ENCODE measurements at regions not wholly inside any gene's neighbourhood (a gene's known extent, or its start where the extent isn't known, plus 50 kb on each side); places are given as distances from the start of the nearest gene placed in this dataset.

GRCh38 chr10:71025535-71025934, 137.2 kb upstream of the PCBD1 start:
- H3K36me3 Mint-ChIP-seq, result no peaks in the 10 kb centered on the region
- peaks cover 6% of the 10 kb centered on the region for H3K9me3 Mint-ChIP-seq
- no peak overlapping the region for H3K4me3 Mint-ChIP-seq
- H3K27me3 Mint-ChIP-seq (ENCODE audit: low read depth), result peaks cover 4% of the 10 kb centered on the region
- TF ChIP-seq CTCF (IDR thresholded peaks at IDR 0.05; ENCODE audit: unreplicated experiment), result no peak
- DNase-seq (ENCODE audit: low spot score in 2 of 2, unreplicated experiment in 2 of 2), result no peak
- no peaks in the 10 kb centered on the region for H3K4me1 Mint-ChIP-seq
- no peak overlapping the region for H3K27ac Mint-ChIP-seq

GRCh38 chr10:71028066-71028465, 139.7 kb upstream of the PCBD1 start:
- Mint-ChIP-seq H3K36me3 (no peaks in the 10 kb centered on the region), H3K27ac (no peak overlapping the region), H3K4me3 (no peak overlapping the region), H3K4me1 (no peaks in the 10 kb centered on the region), H3K27me3 (ENCODE audit: low read depth) (peaks cover 21% of the 10 kb centered on the region), H3K9me3 (no peaks in the 10 kb centered on the region)
- no peak for DNase-seq (ENCODE audit: low spot score in 2 of 2, unreplicated experiment in 2 of 2)
- TF ChIP-seq CTCF (IDR thresholded peaks at IDR 0.05; ENCODE audit: unreplicated experiment), result no peak

GRCh38 chr10:71029411-71029892, 141.1 kb upstream of the PCBD1 start:
- no peaks in the 10 kb centered on the region for H3K9me3 Mint-ChIP-seq
- no peaks in the 10 kb centered on the region for H3K4me1 Mint-ChIP-seq
- no peaks in the 10 kb centered on the region for H3K36me3 Mint-ChIP-seq
- no peak for DNase-seq (ENCODE audit: low spot score in 2 of 2, unreplicated experiment in 2 of 2)
- peaks cover 23% of the 10 kb centered on the region for H3K27me3 Mint-ChIP-seq (ENCODE audit: low read depth)
- no peak for TF ChIP-seq CTCF (IDR thresholded peaks at IDR 0.05; ENCODE audit: unreplicated experiment)
- no peak overlapping the region for H3K4me3 Mint-ChIP-seq
- H3K27ac Mint-ChIP-seq, result no peak overlapping the region

- no peak overlapping the region for H3K27ac Mint-ChIP-seq
- peaks cover 23% of the 10 kb centered on the region for H3K27me3 Mint-ChIP-seq (ENCODE audit: low read depth)
- H3K9me3 Mint-ChIP-seq, result no peaks in the 10 kb centered on the region
- no peak overlapping the region for H3K4me3 Mint-ChIP-seq
- no peak for TF ChIP-seq CTCF (IDR thresholded peaks at IDR 0.05; ENCODE audit: unreplicated experiment)
- no peaks in the 10 kb centered on the region for H3K36me3 Mint-ChIP-seq
- H3K4me1 Mint-ChIP-seq, result no peaks in the 10 kb centered on the region
- no peak for DNase-seq (ENCODE audit: low spot score in 2 of 2, unreplicated experiment in 2 of 2)
Observed at GRCh38 chr10:71029907-71030306, 141.5 kb upstream of the PCBD1 start.

- Mint-ChIP-seq H3K27ac (no peak overlapping the region), H3K4me1 (peaks cover 3% of the 10 kb centered on the region), H3K36me3 (no peaks in the 10 kb centered on the region), H3K27me3 (ENCODE audit: low read depth) (peaks cover 23% of the 10 kb centered on the region), H3K4me3 (no peak overlapping the region), H3K9me3 (no peaks in the 10 kb centered on the region)
- TF ChIP-seq CTCF (IDR thresholded peaks at IDR 0.05; ENCODE audit: unreplicated experiment), result no peak
- DNase-seq (ENCODE audit: low spot score in 2 of 2, unreplicated experiment in 2 of 2), result no peak
Observed at GRCh38 chr10:71031026-71031425, 142.7 kb upstream of the PCBD1 start.

- Mint-ChIP-seq H3K27me3 (ENCODE audit: low read depth) (peaks cover 19% of the 10 kb centered on the region), H3K4me1 (peaks cover 4% of the 10 kb centered on the region), H3K36me3 (no peaks in the 10 kb centered on the region), H3K27ac (no peak overlapping the region), H3K9me3 (no peaks in the 10 kb centered on the region), H3K4me3 (no peak overlapping the region)
- TF ChIP-seq CTCF (IDR thresholded peaks at IDR 0.05; ENCODE audit: unreplicated experiment), result no peak
- no peak for DNase-seq (ENCODE audit: low spot score in 2 of 2, unreplicated experiment in 2 of 2)
Observed at GRCh38 chr10:71031603-71032002, 143.2 kb upstream of the PCBD1 start.

Data from mesothelial cell of epicardium (in vitro differentiated cells).